K562 (cell line): ENCODE measurements at regions not wholly inside any gene's neighbourhood (a gene's known extent, or its start where the extent isn't known, plus 50 kb on each side); places are given as distances from the start of the nearest gene placed in this dataset.

Source experiments
- ATAC-seq: fragments of 200-7000 bp; cut with Tn5 transposase; 3 replicates; pipeline ENCODE4 v1.9.1; 2020; ENCODE audit warnings: moderate library complexity
- BruUV-seq: library from RNA; stranded (reverse); fragments of 400-500 nt; replicated peaks from 2 replicates; lab custom pipeline; 2021; lab: Mats Ljungman, UMichigan
- CTCF ChIA-PET: fragments of 300-600 bp; formaldehyde crosslinking; extraction: SDS; loops from one replicate; lab custom pipeline; 2021; ENCODE audit warnings: low intra/inter-chr PET ratio; lab: Yijun Ruan, JAX
- POLR2A ChIA-PET: fragments of 300-600, 350-650 bp; sonication (Branson Sonifier 250); formaldehyde crosslinking; extraction: SDS; loops from one replicate; lab custom pipeline; 2021; ENCODE audit warnings: antibody characterized with exemption, inconsistent platforms; lab: Yijun Ruan, JAX
- DNase-seq, 4 experiments: peaks; one replicate each; pipeline versions ENCODE4 v3.0.0 to v3.0.0-alpha.2; 2011 to 2018; ENCODE audit warnings: low spot score in 3 of 4, mixed read lengths in 3 of 4; ENCODE audit errors: extremely low read depth in 1 of 4
- FAIRE-seq: peaks from 2 replicates; lab custom pipeline; 2011; peaks lifted over from hg19 to GRCh38; lab: Jason Lieb, UNC
- H2AFZ ChIP-seq: 2 replicates; pipeline ENCODE4 v1.6.0; 2011; ENCODE audit warnings: low read depth, low read length, control low read depth, inconsistent platforms
- H3K27ac ChIP-seq: fragments of 200-600 bp; 3 replicates; pipeline ENCODE4 v1.8.0; 2011; ENCODE audit warnings: low read depth, mild to moderate bottlenecking, control low read depth, inconsistent platforms, low read length, moderate library complexity, mixed read lengths; ENCODE audit errors: extremely low read depth
- H3K27me3 ChIP-seq, 2 experiments: fragments of 300-600 bp in 1 of 2; 2 replicates in 1 of 2; 3 replicates in 1 of 2; pipeline versions ENCODE4 v1.6.0 to v1.8.0; 2011; ENCODE audit warnings: inconsistent platforms in 2 of 2, low read length in 2 of 2, mild to moderate bottlenecking in 1 of 2, mixed read lengths in 1 of 2, moderate library complexity in 1 of 2; ENCODE audit not compliant: control insufficient read depth in 2 of 2, insufficient read depth in 2 of 2
- H3K36me3 ChIP-seq: fragments of 300-600 bp; 3 replicates; pipeline ENCODE4 v1.8.0; 2011; ENCODE audit warnings: mild to moderate bottlenecking, low read length, inconsistent platforms; ENCODE audit not compliant: control insufficient read depth, insufficient read depth
- H3K4me1 ChIP-seq, 2 experiments: fragments of 200-600 bp in 1 of 2; replicated peaks in 1 of 2; 2 replicates in 1 of 2; 3 replicates in 1 of 2; pipeline versions ENCODE4 v1.5.1 to v1.8.0; 2011; ENCODE audit warnings: inconsistent platforms in 2 of 2, low read length in 2 of 2, mild to moderate bottlenecking in 1 of 2, mixed read lengths in 1 of 2, moderate library complexity in 1 of 2; ENCODE audit not compliant: control insufficient read depth in 2 of 2, insufficient read depth in 2 of 2
- H3K4me2 ChIP-seq: 2 replicates; pipeline ENCODE4 v1.6.1; 2011; ENCODE audit warnings: low read length, control low read depth, inconsistent platforms, mixed read lengths; ENCODE audit not compliant: insufficient read depth
- H3K4me3 ChIP-seq: fragments of 200-600 bp; sonication (generic), shearing (Covaris generic); 2 replicates; pipeline ENCODE4 v1.5.1; 2016; ENCODE audit warnings: control low read depth, inconsistent platforms
- H3K79me2 ChIP-seq: fragments of 200-600 bp; 3 replicates; pipeline ENCODE4 v1.8.0; 2011; ENCODE audit warnings: low read length, inconsistent platforms; ENCODE audit not compliant: control insufficient read depth, insufficient read depth
- H3K9ac ChIP-seq, 2 experiments: 2 replicates each; pipeline versions ENCODE4 v1.6.0 to v1.6.1; 2011; ENCODE audit warnings: low read depth in 2 of 2, low read length in 2 of 2, control low read depth in 1 of 2, inconsistent platforms in 1 of 2, mild to moderate bottlenecking in 1 of 2, mixed read lengths in 1 of 2; ENCODE audit not compliant: insufficient read depth in 1 of 2
- H3K9me1 ChIP-seq: one replicate; pipeline ENCODE4 v1.6.0; 2011; ENCODE audit warnings: inconsistent platforms, mild to moderate bottlenecking, low read length, moderate library complexity; ENCODE audit not compliant: control insufficient read depth, insufficient read depth
- H3K9me3 ChIP-seq: replicated peaks from 2 replicates; pipeline ENCODE4 v1.5.1; 2011; ENCODE audit warnings: low read depth, low read length, inconsistent platforms; ENCODE audit not compliant: control insufficient read depth, insufficient read depth
- H4K20me1 ChIP-seq: replicated peaks from 2 replicates; pipeline ENCODE4 v1.6.1; 2011; ENCODE audit warnings: low read length, inconsistent platforms, mixed read lengths; ENCODE audit not compliant: control insufficient read depth, insufficient read depth
- BDP1 ChIP-seq: IDR thresholded peaks from 3 replicates; pipeline ENCODE4 v1.6.1; 2011; ENCODE audit not compliant: insufficient read length, insufficient read depth
- JUNB ChIP-seq: fragments of 450-650 bp; formaldehyde crosslinking; conservative IDR thresholded peaks from 2 replicates; pipeline ENCODE4 v1.4.0; 2020; ENCODE audit warnings: mild to moderate bottlenecking
- KDM2B ChIP-seq: fragments of 250-450 bp; sonication (Bioruptor Pico); IDR thresholded peaks from 2 replicates; pipeline ENCODE4 v1.8.0; 2021; ENCODE audit warnings: mild to moderate bottlenecking, moderate library complexity
- KLF10 ChIP-seq: fragments of 250-450 bp; sonication (Bioruptor Pico); IDR thresholded peaks from 2 replicates; pipeline ENCODE4 v1.6.1; 2021; ENCODE audit warnings: matching md5 sums
- RBM14 ChIP-seq: fragments of 200-400 bp; formaldehyde crosslinking; IDR thresholded peaks from 2 replicates; pipeline ENCODE4 v1.6.1; 2018; ENCODE audit warnings: low read depth, mild to moderate bottlenecking, low read length, moderate library complexity, borderline replicate concordance; ENCODE audit not compliant: insufficient read depth
- TRIM28 ChIP-seq: fragments of 450-650 bp; IDR thresholded peaks from 2 replicates; pipeline ENCODE4 v1.6.1; 2017
- ZNF212 ChIP-seq: fragments of 450-650 bp; formaldehyde crosslinking; IDR thresholded peaks from 2 replicates; pipeline ENCODE4 v1.4.0; 2020; ENCODE audit warnings: mild to moderate bottlenecking
- ZNF384 ChIP-seq: IDR thresholded peaks from 2 replicates; pipeline ENCODE4 v1.6.1; 2012; ENCODE audit warnings: low read depth, low read length, improper control_type of control experiment
- WGBS: fragments of 100-300 bp; shearing (Covaris generic); methylation state at CpG from one replicate; pipeline ENCODE4 v1.1.6; 2016; ENCODE audit warnings: low coverage, mixed read lengths; ENCODE audit not compliant: insufficient coverage; ENCODE audit errors: missing lambda C conversion rate; 5-methylcytosine and 5-hydroxymethylcytosine counted together
- in situ Hi-C: fragments of 300-500 bp; cut with MboI; formaldehyde crosslinking; loops from 4 replicates; pipeline ENCODE4 v1.15.0; 2018; ENCODE audit warnings: inconsistent platforms, mixed read lengths
- intact Hi-C: fragments of 100-400 bp; cut with micrococcal nuclease; formaldehyde crosslinking; loops from 2 replicates; pipeline ENCODE4 v1.14.2; 2022
- TF ChIP-seq, protein P1 (sequence below), 3 experiments: fragments of 200-800 bp in 1 of 3; sonication (Bioruptor generic) in 1 of 3; sonication (generic) in 1 of 3; formaldehyde crosslinking in 1 of 3; IDR thresholded peaks; 2 replicates each; pipeline versions ENCODE4 v1.6.1 to v1.8.0; 2016 to 2022; ENCODE audit warnings: mild to moderate bottlenecking in 2 of 3, missing compliant biosample characterization in 2 of 3, missing genetic modification characterization in 2 of 3, missing genetic modification reagents in 1 of 3
- TF ChIP-seq, protein P2 (sequence below), 2 experiments: fragments of 450-650 bp in 1 of 2; sonication (generic) in 1 of 2; formaldehyde crosslinking in 1 of 2; IDR thresholded peaks in 1 of 2; conservative IDR thresholded peaks in 1 of 2; 2 replicates each; pipeline versions ENCODE4 v1.6.1 to v1.8.1; 2016 to 2023; ENCODE audit warnings: mild to moderate bottlenecking in 2 of 2, moderate library complexity in 2 of 2, inconsistent platforms in 1 of 2, missing genetic modification reagents in 1 of 2
- TF ChIP-seq, protein P3 (sequence below), 2 experiments: fragments of 450-650 bp in 1 of 2; IDR thresholded peaks; 2 replicates each; pipeline ENCODE4 v1.6.1; 2011 to 2017; ENCODE audit warnings: low read depth in 2 of 2, antibody characterized with exemption in 1 of 2, borderline replicate concordance in 1 of 2, low read length in 1 of 2, mild to moderate bottlenecking in 1 of 2, mixed read lengths in 1 of 2; ENCODE audit not compliant: control insufficient read depth in 1 of 2

DNA sequence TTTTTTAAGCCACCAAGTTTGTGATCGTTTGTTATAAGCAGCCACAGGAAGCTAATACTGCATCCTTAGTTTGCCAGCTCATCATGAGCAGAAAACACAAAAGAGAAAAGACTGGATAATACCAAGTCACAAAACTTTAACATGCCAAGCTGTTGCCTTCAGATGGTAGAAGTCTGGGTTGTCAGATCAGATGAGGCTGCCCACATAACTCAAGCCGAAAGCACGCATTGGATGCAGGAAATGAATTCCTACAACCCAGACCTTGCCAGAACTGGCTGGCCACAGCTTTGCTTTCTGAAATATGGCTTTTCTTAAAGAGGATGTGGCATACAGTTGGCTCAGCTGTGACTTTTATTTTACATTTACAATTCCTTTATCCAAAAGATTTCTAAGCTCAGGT is 118.3 kb upstream of the NEO1 start:
- POLR2A ChIA-PET: no interaction called here
- H3K4me1 ChIP-seq: no peaks in the 10 kb centered on the region
- H3K4me2 ChIP-seq: no peak overlapping the region
- BruUV-seq: no TSS peak
- DNase-seq (no peak), ATAC-seq (no peak), FAIRE-seq (no peak)
- H3K36me3 ChIP-seq: no peaks in the 10 kb centered on the region
- no peak overlapping the region for H2AFZ ChIP-seq
- no peak overlapping the region for H3K27ac ChIP-seq
- H3K9ac ChIP-seq: no peak overlapping the region
- CTCF ChIA-PET: no interaction called here
- H3K9me3 ChIP-seq: no peaks in the 10 kb centered on the region
- H3K27me3 ChIP-seq: peaks cover 0 to 11% of the 10 kb centered on the region in 2 experiments; a peak in 1 of 5 replicates
- TF ChIP-seq ZNF384: no peak
- intact Hi-C loops: no loop called here
- no peaks in the 10 kb centered on the region for H3K9me1 ChIP-seq
- 3% methylated on average over 3 of the region's 3 CpGs for WGBS
- H3K4me3 ChIP-seq: no peak overlapping the region
- in situ Hi-C loops: no loop called here
- H3K79me2 ChIP-seq: no peaks in the 10 kb centered on the region
- H4K20me1 ChIP-seq: no peaks in the 10 kb centered on the region

DNA sequence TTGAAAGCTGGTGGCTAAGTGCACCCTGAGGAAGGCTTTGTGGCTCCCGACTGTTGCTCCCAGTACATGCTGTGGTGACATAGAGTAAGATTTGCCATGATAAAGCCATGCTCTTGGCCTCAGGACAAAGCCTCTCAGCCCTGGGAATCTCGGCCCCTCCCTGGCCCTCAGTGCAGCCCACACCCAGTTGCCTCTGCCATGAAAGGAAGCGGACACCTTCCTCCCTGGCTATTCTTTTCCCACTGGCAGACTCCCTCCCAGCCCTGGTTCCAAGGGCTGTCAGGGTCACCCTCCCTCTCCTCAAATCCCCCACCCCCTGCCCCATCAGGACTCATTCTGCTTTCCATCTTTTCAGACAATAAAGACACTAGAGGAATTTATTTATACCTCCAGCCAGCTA is 119.8 kb upstream of the NEO1 start:
- 5% methylated on average over 2 of the region's 3 CpGs for whole genome bisulfite sequencing
- Histone ChIP-seq H3K9me3 (no peaks in the 10 kb centered on the region), H3K27ac (no peak overlapping the region), H3K4me3 (no peak overlapping the region), H2AFZ (no peak overlapping the region), H3K9ac (no peak overlapping the region), H3K79me2 (no peaks in the 10 kb centered on the region), H3K27me3 (peaks cover 0 to 8% of the 10 kb centered on the region in 2 experiments; a peak in 1 of 5 replicates), H3K4me1 (no peaks in the 10 kb centered on the region), H3K9me1 (no peaks in the 10 kb centered on the region), H3K4me2 (no peak overlapping the region), H4K20me1 (no peaks in the 10 kb centered on the region), H3K36me3 (no peaks in the 10 kb centered on the region)
- no peak for ATAC-seq
- intact Hi-C loops (no loop called here), in situ Hi-C loops (no loop called here)
- ChIA-PET POLR2A (no interaction called here), CTCF (no interaction called here)
- FAIRE-seq: no peak
- no TSS peak for BruUV-seq
- no peak for DNase-seq
- TF ChIP-seq, protein P1, sequence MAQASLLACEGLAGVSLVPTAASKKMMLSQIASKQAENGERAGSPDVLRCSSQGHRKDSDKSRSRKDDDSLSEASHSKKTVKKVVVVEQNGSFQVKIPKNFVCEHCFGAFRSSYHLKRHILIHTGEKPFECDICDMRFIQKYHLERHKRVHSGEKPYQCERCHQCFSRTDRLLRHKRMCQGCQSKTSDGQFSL (CRISPR knock-in tag; IDR thresholded peaks at IDR 0.05): no peak
- TF ChIP-seq, protein P1 (tag; IDR thresholded peaks at IDR 0.05): no peak
- TF ChIP-seq KDM2B (CRISPR knock-in tag) (no peak), JUNB (CRISPR knock-in tag) (no peak), KLF10 (CRISPR knock-in tag) (no peak), RBM14 (no peak), TRIM28 (no peak), BDP1 (no peak), ZNF212 (CRISPR knock-in tag) (no peak)
- TF ChIP-seq, protein P2, sequence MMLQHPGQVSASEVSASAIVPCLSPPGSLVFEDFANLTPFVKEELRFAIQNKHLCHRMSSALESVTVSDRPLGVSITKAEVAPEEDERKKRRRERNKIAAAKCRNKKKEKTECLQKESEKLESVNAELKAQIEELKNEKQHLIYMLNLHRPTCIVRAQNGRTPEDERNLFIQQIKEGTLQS (IDR thresholded peaks at IDR 0.05): no peak
- TF ChIP-seq, protein P2 (CRISPR knock-in tag; conservative IDR thresholded peaks at IDR 0.05): no peak
- TF ChIP-seq, protein P3, sequence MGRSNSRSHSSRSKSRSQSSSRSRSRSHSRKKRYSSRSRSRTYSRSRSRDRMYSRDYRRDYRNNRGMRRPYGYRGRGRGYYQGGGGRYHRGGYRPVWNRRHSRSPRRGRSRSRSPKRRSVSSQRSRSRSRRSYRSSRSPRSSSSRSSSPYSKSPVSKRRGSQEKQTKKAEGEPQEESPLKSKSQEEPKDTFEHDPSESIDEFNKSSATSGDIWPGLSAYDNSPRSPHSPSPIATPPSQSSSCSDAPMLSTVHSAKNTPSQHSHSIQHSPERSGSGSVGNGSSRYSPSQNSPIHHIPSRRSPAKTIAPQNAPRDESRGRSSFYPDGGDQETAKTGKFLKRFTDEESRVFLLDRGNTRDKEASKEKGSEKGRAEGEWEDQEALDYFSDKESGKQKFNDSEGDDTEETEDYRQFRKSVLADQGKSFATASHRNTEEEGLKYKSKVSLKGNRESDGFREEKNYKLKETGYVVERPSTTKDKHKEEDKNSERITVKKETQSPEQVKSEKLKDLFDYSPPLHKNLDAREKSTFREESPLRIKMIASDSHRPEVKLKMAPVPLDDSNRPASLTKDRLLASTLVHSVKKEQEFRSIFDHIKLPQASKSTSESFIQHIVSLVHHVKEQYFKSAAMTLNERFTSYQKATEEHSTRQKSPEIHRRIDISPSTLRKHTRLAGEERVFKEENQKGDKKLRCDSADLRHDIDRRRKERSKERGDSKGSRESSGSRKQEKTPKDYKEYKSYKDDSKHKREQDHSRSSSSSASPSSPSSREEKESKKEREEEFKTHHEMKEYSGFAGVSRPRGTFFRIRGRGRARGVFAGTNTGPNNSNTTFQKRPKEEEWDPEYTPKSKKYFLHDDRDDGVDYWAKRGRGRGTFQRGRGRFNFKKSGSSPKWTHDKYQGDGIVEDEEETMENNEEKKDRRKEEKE (IDR thresholded peaks at IDR 0.05; ENCODE audit: borderline replicate concordance in 1 of 2, control insufficient read depth in 1 of 2, low read depth in 2 of 2, low read length in 1 of 2): no peak
